Mucosa of rectum (tissue), 2 donors: ENCODE measurements at regions not wholly inside any gene's neighbourhood (a gene's known extent, or its start where the extent isn't known, plus 50 kb on each side); places are given as distances from the start of the nearest gene placed in this dataset.

Source experiments
- H3K27ac ChIP-seq, 2 donors: one replicate each; pipeline ENCODE4 v1.7.0; 2013; ENCODE audit warnings: inconsistent platforms in 2 of 2, low read depth in 2 of 2, low read length in 2 of 2
- H3K27me3 ChIP-seq, 2 donors: one replicate each; pipeline ENCODE4 v1.7.0; 2013; ENCODE audit warnings: low read length in 2 of 2; ENCODE audit not compliant: control insufficient read depth in 2 of 2, insufficient read depth in 2 of 2
- H3K36me3 ChIP-seq, 2 donors: one replicate each; pipeline ENCODE4 v1.7.0; 2013; ENCODE audit warnings: low read length in 2 of 2; ENCODE audit not compliant: control insufficient read depth in 2 of 2, insufficient read depth in 2 of 2
- H3K4me1 ChIP-seq, 2 donors: one replicate each; pipeline ENCODE4 v1.7.0; 2013; ENCODE audit warnings: low read length in 2 of 2, mild to moderate bottlenecking in 1 of 2; ENCODE audit not compliant: control insufficient read depth in 2 of 2, insufficient read depth in 2 of 2
- H3K4me3 ChIP-seq, 2 donors: one replicate each; pipeline ENCODE4 v1.7.0; 2013; ENCODE audit warnings: low read length in 2 of 2
- H3K9ac ChIP-seq, 2 donors: one replicate each; pipeline ENCODE4 v1.7.0; 2013; ENCODE audit warnings: low read length in 2 of 2, low read depth in 1 of 2, mild to moderate bottlenecking in 1 of 2
- H3K9me3 ChIP-seq, 2 donors: one replicate each; pipeline ENCODE4 v1.7.0; 2013; ENCODE audit warnings: low read length in 2 of 2; ENCODE audit not compliant: control insufficient read depth in 2 of 2
- donor health status: healthy.
- donor health status: Normal muscosa, but diverticular disease.

DNA sequence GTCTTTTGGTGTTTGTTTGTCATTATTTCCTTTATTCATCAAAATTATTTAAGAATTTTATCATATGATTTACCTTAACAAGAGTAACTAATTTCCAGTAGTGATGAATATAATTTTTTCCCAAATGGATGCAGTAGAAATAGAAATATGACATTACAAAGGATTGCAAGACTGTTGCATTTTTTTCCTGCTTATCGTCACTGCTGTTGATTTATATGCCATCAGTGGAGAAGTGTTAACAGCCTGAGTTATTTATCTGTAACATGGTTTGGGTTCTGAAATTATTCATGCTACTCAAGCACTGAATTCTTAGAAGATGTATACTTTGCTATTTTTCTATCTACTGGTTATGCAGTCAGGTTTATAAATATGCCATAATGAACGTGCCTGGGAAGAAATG, 68.6 kb downstream of the TMEM100 start:
- no peaks in the 10 kb centered on the region for H3K4me1 ChIP-seq
- no peaks in the 10 kb centered on the region for H3K27me3 ChIP-seq
- no peaks in the 10 kb centered on the region for H3K9me3 ChIP-seq
- no peak overlapping the region for H3K4me3 ChIP-seq
- H3K36me3 ChIP-seq: no peaks in the 10 kb centered on the region
- H3K9ac ChIP-seq: no peak overlapping the region
- no peak overlapping the region for H3K27ac ChIP-seq

DNA sequence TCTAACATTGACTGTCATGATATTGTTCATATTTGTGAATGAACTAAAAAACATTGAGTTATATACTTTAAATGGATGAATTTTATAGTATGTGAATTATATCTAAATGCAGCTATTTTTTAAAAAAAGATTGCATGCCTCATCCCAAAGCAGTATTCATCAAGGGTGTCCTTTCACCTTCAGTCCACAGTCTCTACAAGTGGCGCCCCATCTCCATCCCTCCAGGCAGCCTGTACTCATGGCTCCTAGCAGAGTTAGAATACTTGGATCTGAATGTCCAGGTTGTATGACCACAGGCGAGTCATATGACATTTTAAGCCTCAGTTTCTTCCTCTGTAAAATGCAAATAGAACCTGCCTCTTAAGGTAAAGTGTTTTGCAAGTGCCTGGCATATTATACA, 69.8 kb downstream of the TMEM100 start:
- Histone ChIP-seq H3K36me3 (no peaks in the 10 kb centered on the region), H3K4me1 (no peaks in the 10 kb centered on the region), H3K9ac (no peak overlapping the region), H3K27ac (no peak overlapping the region), H3K27me3 (no peaks in the 10 kb centered on the region), H3K9me3 (no peaks in the 10 kb centered on the region), H3K4me3 (no peak overlapping the region)

DNA sequence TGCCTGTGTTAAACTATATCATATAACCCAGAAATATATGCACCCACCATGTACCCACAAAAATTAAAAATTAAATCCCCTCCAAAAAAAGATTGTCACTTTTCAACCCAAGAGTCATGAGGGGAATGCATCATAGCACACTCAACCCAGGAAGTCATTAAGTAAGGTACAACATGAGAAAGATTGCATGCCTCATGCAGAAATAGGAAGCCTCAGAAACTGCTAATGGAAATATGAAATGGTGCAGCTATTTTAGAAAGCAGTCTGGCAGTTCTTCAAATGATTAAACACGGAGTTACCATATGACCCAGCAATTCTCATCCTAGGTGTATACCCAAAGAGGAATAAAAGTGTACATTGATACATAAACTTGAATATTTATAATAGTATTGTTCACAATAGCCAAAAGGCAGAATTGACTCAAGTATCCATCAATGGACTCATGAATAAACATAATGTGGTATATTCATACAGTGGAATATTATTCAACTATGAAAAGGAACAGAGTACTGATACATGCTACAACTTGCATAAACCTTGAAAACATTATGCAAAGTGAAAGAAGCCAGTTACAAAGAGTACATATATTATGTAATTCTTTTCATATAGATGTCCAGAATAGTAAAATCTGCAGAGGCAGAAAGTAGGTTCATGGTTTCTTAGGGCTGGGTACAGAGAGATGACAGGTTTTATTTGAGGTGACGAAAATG, 70.4 kb downstream of the TMEM100 start:
- no peaks in the 10 kb centered on the region for H3K27me3 ChIP-seq
- H3K27ac ChIP-seq: no peak overlapping the region
- no peaks in the 10 kb centered on the region for H3K4me1 ChIP-seq
- no peaks in the 10 kb centered on the region for H3K9me3 ChIP-seq
- no peak overlapping the region for H3K9ac ChIP-seq
- H3K36me3 ChIP-seq: no peaks in the 10 kb centered on the region
- no peak overlapping the region for H3K4me3 ChIP-seq

DNA sequence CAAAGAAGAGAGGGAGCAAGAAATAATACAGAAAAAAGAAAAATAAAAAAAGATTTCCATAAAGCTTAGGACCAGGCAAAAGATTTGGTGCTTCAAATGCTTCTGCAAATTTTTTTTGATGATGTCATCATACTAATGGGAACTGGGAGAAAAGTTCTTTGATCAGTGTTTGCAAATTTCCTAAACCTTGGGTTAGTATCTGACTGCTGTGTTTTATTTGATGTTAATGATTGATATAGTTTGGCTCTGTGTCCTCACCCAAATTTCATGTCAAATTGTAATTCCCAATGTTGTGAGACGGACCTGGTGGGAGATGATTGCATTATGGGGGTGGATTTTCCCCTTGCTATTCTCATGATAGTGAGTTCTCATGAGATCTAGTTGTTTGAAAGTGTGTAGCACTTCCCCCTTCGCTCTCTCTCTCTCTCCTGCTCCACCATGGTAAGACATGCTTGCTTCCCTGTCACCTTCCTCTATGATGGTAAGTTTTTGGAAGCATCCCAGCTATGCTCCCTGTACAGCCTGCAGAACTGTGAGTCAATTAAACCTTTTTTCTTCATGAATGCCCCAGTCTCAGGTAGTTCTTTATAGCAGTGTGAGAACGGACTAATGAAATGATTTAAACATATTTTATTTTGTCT, 72.6 kb downstream of the TMEM100 start:
- Histone ChIP-seq H3K36me3 (no peaks in the 10 kb centered on the region), H3K27me3 (no peaks in the 10 kb centered on the region), H3K9ac (no peak overlapping the region), H3K27ac (no peak overlapping the region), H3K9me3 (no peaks in the 10 kb centered on the region), H3K4me1 (no peaks in the 10 kb centered on the region), H3K4me3 (no peak overlapping the region)

DNA sequence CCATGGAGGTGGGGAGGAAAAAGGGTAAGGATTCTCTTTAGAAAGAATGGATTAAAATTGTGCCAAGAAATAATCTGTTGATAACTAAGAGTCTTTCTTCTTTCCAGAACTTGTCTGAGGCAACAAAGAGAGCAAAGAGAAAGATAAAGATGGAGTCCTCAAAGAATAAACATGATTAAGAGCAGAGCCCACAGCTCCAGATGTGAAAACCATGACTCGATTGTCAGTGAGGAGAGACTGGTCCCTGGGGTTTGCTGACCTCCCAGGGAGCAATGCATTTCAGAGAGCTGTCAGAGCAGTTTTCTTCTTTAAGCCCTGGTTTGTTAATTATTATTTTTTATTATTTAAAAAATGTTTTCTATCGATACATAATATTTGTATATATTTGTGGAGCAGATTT, 74.6 kb downstream of the TMEM100 start:
- no peaks in the 10 kb centered on the region for H3K36me3 ChIP-seq
- H3K4me1 ChIP-seq: no peaks in the 10 kb centered on the region
- H3K4me3 ChIP-seq: no peak overlapping the region
- no peaks in the 10 kb centered on the region for H3K27me3 ChIP-seq
- H3K27ac ChIP-seq: no peak overlapping the region
- H3K9ac ChIP-seq: no peak overlapping the region
- H3K9me3 ChIP-seq: no peaks in the 10 kb centered on the region

DNA sequence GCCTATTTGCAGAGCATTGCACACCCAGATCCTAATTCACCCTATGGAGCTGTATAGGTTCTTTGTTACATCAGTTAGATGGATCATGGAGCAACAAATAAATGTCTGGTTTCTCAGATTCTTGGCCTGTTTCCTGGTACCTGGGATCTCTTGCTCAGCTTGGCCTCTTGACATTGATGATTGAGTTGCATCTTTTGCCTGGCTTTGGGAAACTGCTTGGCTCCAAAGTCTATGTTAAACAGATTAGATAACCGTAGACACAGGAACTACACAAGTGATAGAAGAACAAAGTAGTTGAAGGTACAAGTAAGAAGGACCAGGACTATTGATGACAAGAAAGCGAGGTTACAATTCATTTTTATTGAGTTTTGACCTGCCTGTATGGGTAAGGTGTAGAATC, 77.3 kb downstream of the TMEM100 start:
- H3K27ac ChIP-seq: no peak overlapping the region
- H3K4me1 ChIP-seq: no peaks in the 10 kb centered on the region
- H3K9me3 ChIP-seq: no peaks in the 10 kb centered on the region
- no peaks in the 10 kb centered on the region for H3K36me3 ChIP-seq
- no peaks in the 10 kb centered on the region for H3K27me3 ChIP-seq
- no peak overlapping the region for H3K9ac ChIP-seq
- H3K4me3 ChIP-seq: no peak overlapping the region

DNA sequence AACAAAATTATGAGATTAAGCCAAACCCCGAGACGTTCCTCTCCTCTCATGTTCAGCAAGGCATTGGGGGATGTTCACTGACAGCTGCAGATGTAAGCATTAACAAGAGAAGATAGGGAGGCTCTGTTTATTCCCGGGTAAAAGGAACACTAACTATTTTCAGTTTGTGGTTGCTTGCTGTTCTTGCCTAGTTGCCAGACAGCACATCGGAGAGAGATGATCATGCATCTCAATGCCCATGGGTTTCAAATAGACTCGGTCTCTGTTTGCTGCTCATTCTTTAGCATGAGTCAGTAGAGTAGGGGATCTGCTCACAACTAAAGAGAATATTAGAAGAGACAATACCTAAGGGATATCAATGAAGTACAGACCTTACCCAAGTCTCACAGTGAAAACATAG, 78.3 kb downstream of the TMEM100 start:
- Histone ChIP-seq H3K4me1 (no peaks in the 10 kb centered on the region), H3K27me3 (no peaks in the 10 kb centered on the region), H3K27ac (no peak overlapping the region), H3K4me3 (no peak overlapping the region), H3K36me3 (no peaks in the 10 kb centered on the region), H3K9me3 (no peaks in the 10 kb centered on the region), H3K9ac (no peak overlapping the region)

DNA sequence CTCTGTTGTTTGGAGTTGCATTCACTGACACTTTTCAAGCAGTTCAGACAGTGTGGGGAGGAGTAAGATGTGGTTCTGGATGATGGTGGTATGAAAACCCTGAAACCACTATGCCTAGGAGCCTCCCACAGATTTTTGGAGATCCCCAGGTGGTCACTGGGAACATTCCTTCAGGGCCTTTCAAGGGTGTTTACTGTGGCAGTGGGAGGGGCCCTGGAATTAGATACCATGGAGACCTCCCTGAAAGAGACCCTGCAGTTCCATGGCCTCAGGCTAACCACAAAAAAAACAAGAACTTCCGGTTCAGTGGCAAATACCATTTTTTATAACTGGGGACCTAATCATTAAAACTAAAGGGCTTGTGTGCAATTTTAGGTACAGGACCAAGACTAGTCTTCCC, 79.9 kb downstream of the TMEM100 start:
- no peaks in the 10 kb centered on the region for H3K36me3 ChIP-seq
- no peaks in the 10 kb centered on the region for H3K4me1 ChIP-seq
- no peak overlapping the region for H3K4me3 ChIP-seq
- H3K9me3 ChIP-seq: no peaks in the 10 kb centered on the region
- H3K27ac ChIP-seq: no peak overlapping the region
- no peak overlapping the region for H3K9ac ChIP-seq
- no peaks in the 10 kb centered on the region for H3K27me3 ChIP-seq

DNA sequence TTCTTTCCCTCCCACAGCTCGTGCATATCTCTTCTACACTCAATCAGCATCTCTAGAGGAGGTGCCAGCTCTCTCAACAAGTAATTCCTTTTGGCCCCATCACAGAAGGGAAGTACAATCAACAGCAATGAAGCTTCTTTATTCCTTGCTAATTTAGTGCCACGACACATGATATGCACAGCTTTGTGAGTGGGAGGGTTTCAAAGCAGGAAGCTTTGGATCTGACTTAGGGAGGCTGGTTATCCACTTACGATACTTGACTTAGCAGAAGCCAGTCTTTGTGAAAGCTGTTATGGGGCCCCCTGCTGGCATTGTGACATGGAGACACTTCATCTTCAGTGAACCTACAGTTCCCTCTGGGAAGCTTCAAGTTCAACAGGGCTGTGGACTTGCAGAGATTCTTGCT, 81.0 kb downstream of the TMEM100 start:
- H3K36me3 ChIP-seq: no peaks in the 10 kb centered on the region
- H3K27ac ChIP-seq: no peak overlapping the region
- H3K4me3 ChIP-seq: no peak overlapping the region
- no peaks in the 10 kb centered on the region for H3K4me1 ChIP-seq
- H3K9ac ChIP-seq: no peak overlapping the region
- no peaks in the 10 kb centered on the region for H3K27me3 ChIP-seq
- H3K9me3 ChIP-seq: no peaks in the 10 kb centered on the region

DNA sequence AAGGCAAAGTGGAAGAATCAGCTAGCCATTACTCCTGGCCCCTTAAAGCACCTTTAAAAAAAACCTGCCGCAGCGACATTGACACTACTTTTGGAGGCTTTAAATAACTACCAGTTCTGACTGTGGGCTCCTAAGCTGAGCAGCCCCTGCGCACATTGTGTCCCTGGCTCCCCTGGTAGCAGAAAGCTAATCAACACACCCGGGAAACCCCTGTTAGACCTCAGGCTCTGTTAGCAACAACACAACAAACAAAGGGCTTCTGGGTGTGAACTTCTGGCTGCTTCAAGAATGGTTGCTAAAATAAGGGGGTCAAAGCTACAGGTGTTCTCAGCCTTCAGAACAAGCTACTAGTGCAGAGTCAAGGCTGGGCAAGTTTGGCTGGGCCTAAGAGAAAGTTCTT, 83.6 kb downstream of the TMEM100 start:
- Histone ChIP-seq H3K27me3 (no peaks in the 10 kb centered on the region), H3K36me3 (no peaks in the 10 kb centered on the region), H3K9ac (no peak overlapping the region), H3K4me3 (no peak overlapping the region), H3K27ac (no peak overlapping the region), H3K4me1 (no peaks in the 10 kb centered on the region), H3K9me3 (no peaks in the 10 kb centered on the region)
